Muscle of back (tissue), 3 donors: ENCODE measurements at regions not wholly inside any gene's neighbourhood (a gene's known extent, or its start where the extent isn't known, plus 50 kb on each side); places are given as distances from the start of the nearest gene placed in this dataset.
"Not testable (repeated sequence)": the region's sequence is repeated elsewhere in the genome, so short reads cannot be mapped to it uniquely, and the experiment has no call there.

Experiments used
- DNase-seq, 3 donors: peaks; one replicate each; pipeline versions ENCODE4 v3.0.0 to v3.0.0-alpha.2; 2013

- peak in 1 of 3 donors; percentile 56 for DNase-seq
Measured at GRCh38 chr20:11173916-11174315, 500.1 kb upstream of the JAG1 start.

GRCh38 chr20:11174861-11175260 is 501.1 kb upstream of the JAG1 start:
- no peak for DNase-seq

- no peak for DNase-seq
Measured at GRCh38 chr20:11176431-11176830, 502.6 kb upstream of the JAG1 start.

GRCh38 chr20:11178946-11179654 is 505.3 kb upstream of the JAG1 start:
- DNase-seq = no peak

- no peak for DNase-seq
Measured at GRCh38 chr20:11180186-11180585, 506.4 kb upstream of the JAG1 start.

GRCh38 chr20:11181129-11181528 is 507.3 kb upstream of the JAG1 start:
- DNase-seq = not testable (repeated sequence)

GRCh38 chr20:11181966-11182365 is 508.2 kb upstream of the JAG1 start:
- no peak for DNase-seq

GRCh38 chr20:11182720-11183119 is 508.9 kb upstream of the JAG1 start:
- no peak for DNase-seq

- DNase-seq = no peak
Measured at GRCh38 chr20:11186301-11187008, 512.7 kb upstream of the JAG1 start.

GRCh38 chr20:11188843-11189603 is 515.2 kb upstream of the JAG1 start:
- no peak for DNase-seq

GRCh38 chr20:11190741-11191140 is 516.9 kb upstream of the JAG1 start:
- DNase-seq = no peak

- DNase-seq = no peak
Measured at GRCh38 chr20:11192106-11192505, 518.3 kb upstream of the JAG1 start.

- DNase-seq = no peak
Measured at GRCh38 chr20:11193241-11193640, 519.4 kb upstream of the JAG1 start.

GRCh38 chr20:11195169-11195568 is 521.4 kb upstream of the JAG1 start:
- no peak for DNase-seq

- no peak for DNase-seq
Measured at GRCh38 chr20:11195899-11196558, 522.2 kb upstream of the JAG1 start.

- DNase-seq = no peak
Measured at GRCh38 chr20:11197851-11198250, 524.1 kb upstream of the JAG1 start.

GRCh38 chr20:11200423-11200822 is 526.6 kb upstream of the JAG1 start:
- no peak for DNase-seq

GRCh38 chr20:11204926-11205768 is 531.3 kb upstream of the JAG1 start:
- peak in 1 of 3 donors; percentile 60 for DNase-seq

GRCh38 chr20:11205769-11206362 is 532.1 kb upstream of the JAG1 start:
- DNase-seq = no peak

GRCh38 chr20:11207749-11208502 is 534.1 kb upstream of the JAG1 start:
- DNase-seq = peak in 1 of 3 donors; percentile 54
